SK-N-SH (cell line): ENCODE measurements at regions not wholly inside any gene's neighbourhood (a gene's known extent, or its start where the extent isn't known, plus 50 kb on each side); places are given as distances from the start of the nearest gene placed in this dataset.

Source experiments
- CTCF ChIA-PET: fragments of 300-600, 350-600 bp; formaldehyde crosslinking; extraction: SDS; loops from one replicate; lab custom pipeline; 2021; lab: Yijun Ruan, JAX
- POLR2A ChIA-PET: fragments of 350-600 bp; sonication (Branson Sonifier 250); formaldehyde crosslinking; extraction: SDS; loops from one replicate; lab custom pipeline; 2020; ENCODE audit warnings: antibody characterized with exemption, inconsistent platforms; lab: Yijun Ruan, JAX
- DNase-seq: peaks from one replicate; pipeline ENCODE4 v3.0.0; 2012
- H2AFZ ChIP-seq: fragments of 200-600 bp; sonication (generic); 2 replicates; pipeline ENCODE4 v1.8.1; 2016; ENCODE audit warnings: antibody characterized with exemption, mild to moderate bottlenecking, low read depth
- H3F3A ChIP-seq: fragments of 200-600 bp; sonication (generic); replicated peaks from 2 replicates; pipeline ENCODE3; 2016; ENCODE audit warnings: antibody characterized with exemption, mild to moderate bottlenecking; ENCODE audit not compliant: insufficient read depth
- H3K27ac ChIP-seq, 2 experiments: fragments of 200-500 bp in 1 of 2; fragments of 200-600 bp in 1 of 2; sonication (Bioruptor generic) in 1 of 2; sonication (generic), shearing (Covaris generic) in 1 of 2; 2 replicates each; pipeline versions ENCODE4 v1.5.1 to v1.6.1; 2014 to 2016; ENCODE audit warnings: low read depth in 2 of 2, inconsistent platforms in 1 of 2, low read length in 1 of 2, mild to moderate bottlenecking in 1 of 2, mixed read lengths in 1 of 2
- H3K27me3 ChIP-seq: fragments of 200-600 bp; sonication (generic), shearing (Covaris generic); 2 replicates; pipeline ENCODE4 v1.6.1; 2016; ENCODE audit warnings: mixed run types; ENCODE audit not compliant: insufficient read depth
- H3K36me3 ChIP-seq, 2 experiments: fragments of 200-500 bp in 1 of 2; fragments of 200-600 bp in 1 of 2; sonication (Bioruptor generic) in 1 of 2; sonication (generic) in 1 of 2; replicated peaks in 1 of 2; 2 replicates each; pipeline versions ENCODE3 to v1.5.1; 2014 to 2016; ENCODE audit warnings: low read length in 1 of 2, mild to moderate bottlenecking in 1 of 2; ENCODE audit not compliant: insufficient read depth in 2 of 2, control insufficient read depth in 1 of 2
- H3K4me1 ChIP-seq, 2 experiments: fragments of 200-500 bp in 1 of 2; fragments of 200-600 bp in 1 of 2; sonication (Bioruptor generic) in 1 of 2; sonication (generic), shearing (Covaris generic) in 1 of 2; 2 replicates each; pipeline versions ENCODE4 v1.5.1 to v1.6.1; 2014 to 2016; ENCODE audit warnings: low read depth in 1 of 2, low read length in 1 of 2, mixed run types in 1 of 2; ENCODE audit not compliant: insufficient read depth in 2 of 2, control insufficient read depth in 1 of 2
- H3K4me2 ChIP-seq: fragments of 200-600 bp; sonication (generic), shearing (Covaris generic); 2 replicates; pipeline ENCODE4 v1.6.1; 2017; ENCODE audit warnings: mixed run types
- H3K4me3 ChIP-seq, 2 experiments: fragments of 200-500 bp in 1 of 2; fragments of 200-600 bp in 1 of 2; sonication (Bioruptor generic) in 1 of 2; sonication (generic), shearing (Covaris generic) in 1 of 2; 2 replicates each; pipeline versions ENCODE4 v1.5.1 to v1.8.1; 2014 to 2016; ENCODE audit warnings: low read depth in 2 of 2, inconsistent platforms in 1 of 2, low read length in 1 of 2, mild to moderate bottlenecking in 1 of 2, mixed read lengths in 1 of 2, moderate library complexity in 1 of 2
- H3K79me2 ChIP-seq: fragments of 200-600 bp; sonication (generic); 2 replicates; pipeline ENCODE4 v1.8.1; 2017; ENCODE audit warnings: mild to moderate bottlenecking; ENCODE audit not compliant: insufficient read depth
- H3K9ac ChIP-seq: fragments of 200-600 bp; sonication (generic); 2 replicates; pipeline ENCODE4 v1.6.1; 2017; ENCODE audit warnings: mixed run types
- H3K9me2 ChIP-seq: fragments of 200-600 bp; sonication (generic); 2 replicates; pipeline ENCODE4 v1.6.1; 2017; ENCODE audit warnings: mixed run types
- H3K9me3 ChIP-seq: fragments of 200-600 bp; sonication (generic); 2 replicates; pipeline ENCODE4 v1.6.1; 2017; ENCODE audit warnings: mixed run types, mild to moderate bottlenecking, moderate library complexity
- H4K20me1 ChIP-seq: fragments of 200-600 bp; sonication (generic); 2 replicates; pipeline ENCODE4 v1.6.1; 2017; ENCODE audit warnings: mild to moderate bottlenecking, mixed run types; ENCODE audit not compliant: insufficient read depth
- CHD2 ChIP-seq: fragments of 150-350 bp; IDR thresholded peaks from 2 replicates; pipeline ENCODE4 v1.6.1; 2018; ENCODE audit warnings: low read length; ENCODE audit not compliant: partially characterized antibody
- EP300 ChIP-seq, 2 experiments: IDR thresholded peaks; 2 replicates each; pipeline versions ENCODE4 v1.4.0 to v1.6.1; 2012; ENCODE audit warnings: borderline replicate concordance in 1 of 2, low read depth in 1 of 2, low read length in 1 of 2
- EZH2phosphoT487 ChIP-seq: fragments of 200-600 bp; sonication (generic); IDR thresholded peaks from 2 replicates; pipeline ENCODE4 v1.6.1; 2017; ENCODE audit warnings: low read depth, mixed run types, mild to moderate bottlenecking, antibody characterized with exemption, moderate library complexity, borderline replicate concordance
- FOSL2 ChIP-seq: IDR thresholded peaks from 2 replicates; pipeline ENCODE4 v1.4.0; 2012; ENCODE audit warnings: low read depth, mild to moderate bottlenecking, moderate library complexity, borderline replicate concordance
- JUND ChIP-seq: IDR thresholded peaks from 2 replicates; pipeline ENCODE4 v1.4.0; 2012
- MXI1 ChIP-seq: IDR thresholded peaks from 2 replicates; pipeline ENCODE4 v1.6.1; 2012; ENCODE audit warnings: mild to moderate bottlenecking, low read depth, low read length, improper control_type of control experiment
- NFIC ChIP-seq: IDR thresholded peaks from 2 replicates; pipeline ENCODE4 v1.4.0; 2012; ENCODE audit warnings: borderline replicate concordance
- NRF1 ChIP-seq: IDR thresholded peaks from 2 replicates; pipeline ENCODE4 v1.6.1; 2012; ENCODE audit warnings: low read depth, mild to moderate bottlenecking, low read length
- PBX3 ChIP-seq: IDR thresholded peaks from 2 replicates; pipeline ENCODE4; 2012
- POLR2AphosphoS5 ChIP-seq: IDR thresholded peaks from 2 replicates; pipeline ENCODE4 v1.6.1; 2012; ENCODE audit warnings: low read depth, low read length
- SIN3A ChIP-seq: IDR thresholded peaks from 2 replicates; pipeline ENCODE4 v1.6.1; 2012; ENCODE audit warnings: low read depth, mild to moderate bottlenecking, low read length, moderate library complexity, borderline replicate concordance
- TEAD4 ChIP-seq: IDR thresholded peaks from 2 replicates; pipeline ENCODE4 v1.4.0; 2012; ENCODE audit warnings: mild to moderate bottlenecking, borderline replicate concordance; ENCODE audit not compliant: insufficient read depth
- WGBS: methylation state at CpG from one replicate; pipeline ENCODE4 v1.1.6; 2017; ENCODE audit warnings: low lambda C conversion rate; 5-methylcytosine and 5-hydroxymethylcytosine counted together
- TF ChIP-seq, protein P1 (sequence below): fragments of 200-600 bp; sonication (generic); IDR thresholded peaks from 2 replicates; pipeline ENCODE4 v1.6.1; 2017; ENCODE audit warnings: antibody characterized with exemption, mild to moderate bottlenecking, moderate library complexity
- TF ChIP-seq, protein P2 (sequence below): IDR thresholded peaks from 2 replicates; pipeline ENCODE4 v1.4.0; 2012; ENCODE audit warnings: low read depth, borderline replicate concordance
- TF ChIP-seq, protein P3 (sequence below): IDR thresholded peaks from 2 replicates; pipeline ENCODE4 v1.4.0; 2012; ENCODE audit warnings: low read depth
- TF ChIP-seq, protein P4 (sequence below): IDR thresholded peaks from 2 replicates; pipeline ENCODE4 v1.6.1; 2012; ENCODE audit warnings: mild to moderate bottlenecking, low read depth, low read length, moderate library complexity

GRCh38 chr5:116922532-116922931, 347.9 kb upstream of the SEMA6A start (continued):
- TF ChIP-seq PBX3, result no peak

- Histone ChIP-seq H3F3A (no peaks in the 10 kb centered on the region), H3K27ac (no peak overlapping the region), H3K4me2 (no peak overlapping the region), H4K20me1 (no peaks in the 10 kb centered on the region), H3K79me2 (no peaks in the 10 kb centered on the region), H3K9me3 (no peaks in the 10 kb centered on the region), H3K9me2 (no peaks in the 10 kb centered on the region), H3K9ac (no peak overlapping the region), H2AFZ (no peak overlapping the region), H3K36me3 (no peaks in the 10 kb centered on the region), H3K4me3 (no peak overlapping the region), H3K4me1 (no peaks in the 10 kb centered on the region), H3K27me3 (no peaks in the 10 kb centered on the region)
- WGBS, result 32% methylated on average over 2 of the region's 2 CpGs
- CTCF ChIA-PET, result no interaction called here
- TF ChIP-seq, protein P1, sequence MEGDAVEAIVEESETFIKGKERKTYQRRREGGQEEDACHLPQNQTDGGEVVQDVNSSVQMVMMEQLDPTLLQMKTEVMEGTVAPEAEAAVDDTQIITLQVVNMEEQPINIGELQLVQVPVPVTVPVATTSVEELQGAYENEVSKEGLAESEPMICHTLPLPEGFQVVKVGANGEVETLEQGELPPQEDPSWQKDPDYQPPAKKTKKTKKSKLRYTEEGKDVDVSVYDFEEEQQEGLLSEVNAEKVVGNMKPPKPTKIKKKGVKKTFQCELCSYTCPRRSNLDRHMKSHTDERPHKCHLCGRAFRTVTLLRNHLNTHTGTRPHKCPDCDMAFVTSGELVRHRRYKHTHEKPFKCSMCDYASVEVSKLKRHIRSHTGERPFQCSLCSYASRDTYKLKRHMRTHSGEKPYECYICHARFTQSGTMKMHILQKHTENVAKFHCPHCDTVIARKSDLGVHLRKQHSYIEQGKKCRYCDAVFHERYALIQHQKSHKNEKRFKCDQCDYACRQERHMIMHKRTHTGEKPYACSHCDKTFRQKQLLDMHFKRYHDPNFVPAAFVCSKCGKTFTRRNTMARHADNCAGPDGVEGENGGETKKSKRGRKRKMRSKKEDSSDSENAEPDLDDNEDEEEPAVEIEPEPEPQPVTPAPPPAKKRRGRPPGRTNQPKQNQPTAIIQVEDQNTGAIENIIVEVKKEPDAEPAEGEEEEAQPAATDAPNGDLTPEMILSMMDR, result no peak
- TF ChIP-seq POLR2AphosphoS5 (no peak), FOSL2 (no peak), TEAD4 (no peak)
- no peak for DNase-seq
- POLR2A ChIA-PET, result no interaction called here
Observed at GRCh38 chr5:116914869-116915504, 340.4 kb upstream of the SEMA6A start.

- Histone ChIP-seq H3K27me3 (no peaks in the 10 kb centered on the region), H3K36me3 (no peaks in the 10 kb centered on the region), H3K4me3 (no peak overlapping the region), H3K4me1 (no peaks in the 10 kb centered on the region), H3K9ac (no peak overlapping the region), H2AFZ (no peak overlapping the region), H3K79me2 (no peaks in the 10 kb centered on the region), H3K9me3 (no peaks in the 10 kb centered on the region), H3K4me2 (no peak overlapping the region), H3K9me2 (no peaks in the 10 kb centered on the region), H3F3A (no peaks in the 10 kb centered on the region), H3K27ac (no peak overlapping the region), H4K20me1 (no peaks in the 10 kb centered on the region)
- 8% methylated on average over 1 of the region's 1 CpG for WGBS
- TF ChIP-seq NRF1, result no peak
- TF ChIP-seq NFIC, result no peak
- TF ChIP-seq, protein P2, sequence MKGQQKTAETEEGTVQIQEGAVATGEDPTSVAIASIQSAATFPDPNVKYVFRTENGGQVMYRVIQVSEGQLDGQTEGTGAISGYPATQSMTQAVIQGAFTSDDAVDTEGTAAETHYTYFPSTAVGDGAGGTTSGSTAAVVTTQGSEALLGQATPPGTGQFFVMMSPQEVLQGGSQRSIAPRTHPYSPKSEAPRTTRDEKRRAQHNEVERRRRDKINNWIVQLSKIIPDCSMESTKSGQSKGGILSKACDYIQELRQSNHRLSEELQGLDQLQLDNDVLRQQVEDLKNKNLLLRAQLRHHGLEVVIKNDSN, result no peak
- TF ChIP-seq CHD2, result no peak
- no peak for TF ChIP-seq EP300 (IDR thresholded peaks at IDR 0.05; ENCODE audit: borderline replicate concordance in 1 of 2, low read depth in 1 of 2, low read length in 1 of 2)
- no peak for TF ChIP-seq TEAD4
- TF ChIP-seq SIN3A, result no peak
- no peak for TF ChIP-seq EZH2phosphoT487
- TF ChIP-seq MXI1, result no peak
- TF ChIP-seq, protein P3, sequence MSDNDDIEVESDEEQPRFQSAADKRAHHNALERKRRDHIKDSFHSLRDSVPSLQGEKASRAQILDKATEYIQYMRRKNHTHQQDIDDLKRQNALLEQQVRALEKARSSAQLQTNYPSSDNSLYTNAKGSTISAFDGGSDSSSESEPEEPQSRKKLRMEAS, result no peak
- no peak for TF ChIP-seq JUND
- TF ChIP-seq, protein P4, sequence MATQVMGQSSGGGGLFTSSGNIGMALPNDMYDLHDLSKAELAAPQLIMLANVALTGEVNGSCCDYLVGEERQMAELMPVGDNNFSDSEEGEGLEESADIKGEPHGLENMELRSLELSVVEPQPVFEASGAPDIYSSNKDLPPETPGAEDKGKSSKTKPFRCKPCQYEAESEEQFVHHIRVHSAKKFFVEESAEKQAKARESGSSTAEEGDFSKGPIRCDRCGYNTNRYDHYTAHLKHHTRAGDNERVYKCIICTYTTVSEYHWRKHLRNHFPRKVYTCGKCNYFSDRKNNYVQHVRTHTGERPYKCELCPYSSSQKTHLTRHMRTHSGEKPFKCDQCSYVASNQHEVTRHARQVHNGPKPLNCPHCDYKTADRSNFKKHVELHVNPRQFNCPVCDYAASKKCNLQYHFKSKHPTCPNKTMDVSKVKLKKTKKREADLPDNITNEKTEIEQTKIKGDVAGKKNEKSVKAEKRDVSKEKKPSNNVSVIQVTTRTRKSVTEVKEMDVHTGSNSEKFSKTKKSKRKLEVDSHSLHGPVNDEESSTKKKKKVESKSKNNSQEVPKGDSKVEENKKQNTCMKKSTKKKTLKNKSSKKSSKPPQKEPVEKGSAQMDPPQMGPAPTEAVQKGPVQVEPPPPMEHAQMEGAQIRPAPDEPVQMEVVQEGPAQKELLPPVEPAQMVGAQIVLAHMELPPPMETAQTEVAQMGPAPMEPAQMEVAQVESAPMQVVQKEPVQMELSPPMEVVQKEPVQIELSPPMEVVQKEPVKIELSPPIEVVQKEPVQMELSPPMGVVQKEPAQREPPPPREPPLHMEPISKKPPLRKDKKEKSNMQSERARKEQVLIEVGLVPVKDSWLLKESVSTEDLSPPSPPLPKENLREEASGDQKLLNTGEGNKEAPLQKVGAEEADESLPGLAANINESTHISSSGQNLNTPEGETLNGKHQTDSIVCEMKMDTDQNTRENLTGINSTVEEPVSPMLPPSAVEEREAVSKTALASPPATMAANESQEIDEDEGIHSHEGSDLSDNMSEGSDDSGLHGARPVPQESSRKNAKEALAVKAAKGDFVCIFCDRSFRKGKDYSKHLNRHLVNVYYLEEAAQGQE, result no peak
- CTCF ChIA-PET, result interaction anchor here (0.6 kb wide), 1 partner anchor 140 kb away, joined by 3 read pairs; no protein-coding TSS in a partner anchor
- POLR2A ChIA-PET, result no interaction called here
- DNase-seq, result no peak
Observed at GRCh38 chr5:116912221-116912620, 337.6 kb upstream of the SEMA6A start.
